ENCODE measurements at regions not wholly inside any gene's neighbourhood (a gene's known extent, or its start where the extent isn't known, plus 50 kb on each side); places are given as distances from the start of the nearest gene placed in this dataset.
"Not testable (repeated sequence)": the region's sequence is repeated elsewhere in the genome, so short reads cannot be mapped to it uniquely, and the experiment has no call there.

- POLR2A ChIA-PET: no interaction called here
- CTCF ChIA-PET: no interaction called here
- DNase-seq (ENCODE audit: extremely low spot score): no peak
Measured at GRCh38 chr4:170884969-170885570, 795.3 kb upstream of the AADAT start.

GRCh38 chr4:170881646-170882045 lies 791.9 kb upstream of the AADAT start:
- DNase-seq (ENCODE audit: extremely low spot score); POLR2A ChIA-PET: not testable (repeated sequence)
- CTCF ChIA-PET: interaction anchor here (1.2 kb wide), 1 partner anchor 17 kb away, joined by 3 read pairs; no protein-coding TSS in a partner anchor

More at GRCh38 chr4:170884969-170885570, 795.3 kb upstream of the AADAT start:
- no peak for TF ChIP-seq CTCF (IDR thresholded peaks at IDR 0.05; ENCODE audit: control extremely low read depth, extremely low read depth, low read depth, missing control alignments)

- ChIA-PET POLR2A (no interaction called here), CTCF (interaction anchor here (2.4 kb wide), 1 partner anchor 22 kb away, joined by 7 read pairs; no protein-coding TSS in a partner anchor)
- no peak for TF ChIP-seq CTCF (IDR thresholded peaks at IDR 0.05; ENCODE audit: control extremely low read depth, extremely low read depth, low read depth, missing control alignments)
- no peak for DNase-seq (ENCODE audit: extremely low spot score)
Measured at GRCh38 chr4:170875868-170876267, 786.1 kb upstream of the AADAT start.

- ChIA-PET POLR2A (no interaction called here), CTCF (interaction anchor here (1.6 kb wide), 1 partner anchor 10 kb away, joined by 6 read pairs; no protein-coding TSS in a partner anchor)
- no peak for TF ChIP-seq CTCF (IDR thresholded peaks at IDR 0.05; ENCODE audit: control extremely low read depth, extremely low read depth, low read depth, missing control alignments)
- DNase-seq (ENCODE audit: extremely low spot score): no peak
Measured at GRCh38 chr4:170872794-170873193, 783.0 kb upstream of the AADAT start.

- TF ChIP-seq CTCF (IDR thresholded peaks at IDR 0.05; ENCODE audit: control extremely low read depth, extremely low read depth, low read depth, missing control alignments): no peak
- ChIA-PET POLR2A (no interaction called here), CTCF (no interaction called here)
- no peak for DNase-seq (ENCODE audit: extremely low spot score)
Measured at GRCh38 chr4:170868170-170868569, 778.4 kb upstream of the AADAT start.

GRCh38 chr4:170854097-170854496 lies 764.3 kb upstream of the AADAT start:
- POLR2A ChIA-PET: no interaction called here
- TF ChIP-seq CTCF (IDR thresholded peaks at IDR 0.05; ENCODE audit: control extremely low read depth, extremely low read depth, low read depth, missing control alignments): no peak
- CTCF ChIA-PET: interaction anchor here (0.6 to 9.9 kb wide), 11 partner anchors 8 to 594 kb away, joined by 3 to 66 read pairs (median 4); no protein-coding TSS in a partner anchor
- no peak for DNase-seq (ENCODE audit: extremely low spot score)

- CTCF ChIA-PET: interaction anchor here (0.6 to 9.9 kb wide), 11 partner anchors 8 to 593 kb away, joined by 3 to 66 read pairs (median 4); no protein-coding TSS in a partner anchor
- peak; percentile 39 for DNase-seq (ENCODE audit: extremely low spot score)
- TF ChIP-seq CTCF (IDR thresholded peaks at IDR 0.05; ENCODE audit: control extremely low read depth, extremely low read depth, low read depth, missing control alignments): peak; percentile 80
- POLR2A ChIA-PET: no interaction called here
Measured at GRCh38 chr4:170853422-170854021, 763.8 kb upstream of the AADAT start.

All from GM10248 (cell line).